ENCODE measurements at regions not wholly inside any gene's neighbourhood (a gene's known extent, or its start where the extent isn't known, plus 50 kb on each side); places are given as distances from the start of the nearest gene placed in this dataset.
"Not testable (repeated sequence)": the region's sequence is repeated elsewhere in the genome, so short reads cannot be mapped to it uniquely, and the experiment has no call there.

- DNase-seq = no peak
Measured at GRCh38 chr10:100612601-100613595, 77.2 kb downstream of the HIF1AN start.

- no peak for DNase-seq
Measured at GRCh38 chr10:100613846-100614245, 78.1 kb downstream of the HIF1AN start.

- DNase-seq = no peak
Measured at GRCh38 chr10:100614429-100615095, 78.8 kb downstream of the HIF1AN start.

- no peak for DNase-seq
Measured at GRCh38 chr10:100615241-100615640, 79.5 kb downstream of the HIF1AN start.

- DNase-seq = no peak
Measured at GRCh38 chr10:100615908-100616307, 80.2 kb downstream of the HIF1AN start.

GRCh38 chr10:100618091-100618615 is 82.4 kb downstream of the HIF1AN start:
- DNase-seq = no peak

GRCh38 chr10:100618632-100619255 is 83.0 kb downstream of the HIF1AN start:
- DNase-seq = no peak

- no peak for DNase-seq
Measured at GRCh38 chr10:100620087-100620835, 84.5 kb downstream of the HIF1AN start.

GRCh38 chr10:100621360-100622205 is 85.8 kb downstream of the HIF1AN start:
- peak; percentile 38 to 54 for DNase-seq

GRCh38 chr10:100622946-100623345 is 87.2 kb downstream of the HIF1AN start:
- DNase-seq = no peak

- DNase-seq = no peak
Measured at GRCh38 chr10:100623521-100624230, 87.9 kb downstream of the HIF1AN start.

- no peak for DNase-seq
Measured at GRCh38 chr10:100624298-100624697, 88.6 kb downstream of the HIF1AN start.

GRCh38 chr10:100625816-100626215 is 90.1 kb downstream of the HIF1AN start:
- DNase-seq = no peak

GRCh38 chr10:100628061-100628460 is 92.3 kb downstream of the HIF1AN start:
- no peak for DNase-seq

GRCh38 chr10:100631192-100631591 is 95.4 kb downstream of the HIF1AN start:
- DNase-seq = no peak

GRCh38 chr10:100632027-100632426 is 96.3 kb downstream of the HIF1AN start:
- no peak for DNase-seq

- no peak for DNase-seq
Measured at GRCh38 chr10:100634034-100634433, 98.3 kb downstream of the HIF1AN start.

GRCh38 chr10:100636848-100637553 is 101.3 kb downstream of the HIF1AN start:
- DNase-seq = no peak

- DNase-seq = no peak
Measured at GRCh38 chr10:100637785-100638184, 102.0 kb downstream of the HIF1AN start.

- DNase-seq = not testable (repeated sequence)
Measured at GRCh38 chr10:100638969-100639368, 103.2 kb downstream of the HIF1AN start.
